ENCODE measurements at regions not wholly inside any gene's neighbourhood (a gene's known extent, or its start where the extent isn't known, plus 50 kb on each side); places are given as distances from the start of the nearest gene placed in this dataset.
"Not testable (repeated sequence)": the region's sequence is repeated elsewhere in the genome, so short reads cannot be mapped to it uniquely, and the experiment has no call there.

GRCh38 chr5:68679041-68679440 is 414.8 kb upstream of the SLC30A5 start:
- no peak for DNase-seq

- DNase-seq, result no peak
Measured at GRCh38 chr5:68680366-68680765, 413.4 kb upstream of the SLC30A5 start.

GRCh38 chr5:68681929-68682328 is 411.9 kb upstream of the SLC30A5 start:
- DNase-seq, result no peak

GRCh38 chr5:68682400-68683160 is 411.2 kb upstream of the SLC30A5 start:
- no peak for DNase-seq

- DNase-seq, result no peak
Measured at GRCh38 chr5:68683632-68684036, 410.2 kb upstream of the SLC30A5 start.

GRCh38 chr5:68685863-68686262 is 408.0 kb upstream of the SLC30A5 start:
- DNase-seq, result no peak

GRCh38 chr5:68688547-68688946 is 405.3 kb upstream of the SLC30A5 start:
- no peak for DNase-seq

- DNase-seq, result no peak
Measured at GRCh38 chr5:68689010-68689409, 404.8 kb upstream of the SLC30A5 start.

- DNase-seq, result not testable (repeated sequence)
Measured at GRCh38 chr5:68691874-68692273, 401.9 kb upstream of the SLC30A5 start.

- DNase-seq, result no peak
Measured at GRCh38 chr5:68698025-68698940, 395.5 kb upstream of the SLC30A5 start.

GRCh38 chr5:68699966-68700365 is 393.8 kb upstream of the SLC30A5 start:
- no peak for DNase-seq

- no peak for DNase-seq
Measured at GRCh38 chr5:68707575-68707974, 386.2 kb upstream of the SLC30A5 start.

GRCh38 chr5:68708156-68708841 is 385.5 kb upstream of the SLC30A5 start:
- no peak for DNase-seq

GRCh38 chr5:68708842-68709170 is 385.0 kb upstream of the SLC30A5 start:
- DNase-seq, result no peak

- no peak for DNase-seq
Measured at GRCh38 chr5:68709239-68709638, 384.6 kb upstream of the SLC30A5 start.

- no peak for DNase-seq
Measured at GRCh38 chr5:68710514-68710913, 383.3 kb upstream of the SLC30A5 start.

- DNase-seq, result no peak
Measured at GRCh38 chr5:68711293-68712200, 382.3 kb upstream of the SLC30A5 start.

- DNase-seq, result no peak
Measured at GRCh38 chr5:68714810-68715209, 379.0 kb upstream of the SLC30A5 start.

- DNase-seq, result no peak
Measured at GRCh38 chr5:68720884-68721610, 372.8 kb upstream of the SLC30A5 start.

GRCh38 chr5:68722357-68722756 is 371.5 kb upstream of the SLC30A5 start:
- no peak for DNase-seq

GRCh38 chr5:68725905-68726683 is 367.7 kb upstream of the SLC30A5 start:
- no peak for DNase-seq
